OCI-LY7 (cell line): ENCODE measurements at regions not wholly inside any gene's neighbourhood (a gene's known extent, or its start where the extent isn't known, plus 50 kb on each side); places are given as distances from the start of the nearest gene placed in this dataset.

Experiments
- BruUV-seq: library from RNA; stranded (reverse); fragments of 400-500 nt; replicated peaks from 2 replicates; lab custom pipeline; 2021; lab: Mats Ljungman, UMichigan
- CTCF ChIA-PET: fragments of 300-600 bp; sonication (Branson Sonifier 250); formaldehyde crosslinking; loops from one replicate; lab custom pipeline; 2022; ENCODE audit warnings: antibody characterized with exemption; ENCODE audit not compliant: unreplicated experiment; lab: Charles Lee
- POLR2A ChIA-PET: fragments of 300-600 bp; sonication (Branson Sonifier 250); formaldehyde crosslinking; loops from one replicate; lab custom pipeline; 2022; ENCODE audit warnings: antibody characterized with exemption; lab: Charles Lee
- DNase-seq: peaks from one replicate; pipeline ENCODE4 v3.0.0-alpha.2; 2015; ENCODE audit warnings: low spot score
- H2AFZ ChIP-seq: fragments of 200-600 bp; sonication (generic), shearing (Covaris generic); 2 replicates; pipeline ENCODE4 v1.6.1; 2014; ENCODE audit warnings: mild to moderate bottlenecking, antibody characterized with exemption, low read length, moderate library complexity
- H3K27ac ChIP-seq: fragments of 200-600 bp; sonication (generic); 2 replicates; pipeline ENCODE4 v1.5.1; 2014; ENCODE audit warnings: mixed run types, low read depth, mild to moderate bottlenecking, moderate library complexity, low read length, inconsistent platforms; ENCODE audit not compliant: poor library complexity, severe bottlenecking
- H3K36me3 ChIP-seq: fragments of 200-600 bp; sonication (generic); 2 replicates; pipeline ENCODE4 v1.6.1; 2014; ENCODE audit warnings: mild to moderate bottlenecking, antibody characterized with exemption, low read length, moderate library complexity, mixed read lengths; ENCODE audit not compliant: insufficient read depth
- H3K4me1 ChIP-seq: fragments of 200-600 bp; sonication (generic); 2 replicates; pipeline ENCODE4 v1.5.1; 2014; ENCODE audit warnings: mild to moderate bottlenecking, low read length; ENCODE audit not compliant: insufficient read depth, poor library complexity, severe bottlenecking
- H3K4me2 ChIP-seq: fragments of 200-600 bp; sonication (generic); 2 replicates; pipeline ENCODE4 v1.6.1; 2014; ENCODE audit warnings: mild to moderate bottlenecking, low read length
- H3K4me3 ChIP-seq: fragments of 200-600 bp; sonication (generic); 2 replicates; pipeline ENCODE4 v1.5.1; 2014; ENCODE audit warnings: mild to moderate bottlenecking, low read depth, low read length; ENCODE audit not compliant: poor library complexity, severe bottlenecking
- H3K79me2 ChIP-seq: fragments of 200-600 bp; sonication (generic); 2 replicates; pipeline ENCODE4 v1.6.1; 2016; ENCODE audit warnings: low read depth, mild to moderate bottlenecking, low read length, moderate library complexity, mixed read lengths; ENCODE audit not compliant: insufficient read depth
- H3K9me2 ChIP-seq: fragments of 200-600 bp; sonication (generic); 2 replicates; pipeline ENCODE4 v1.6.1; 2016; ENCODE audit warnings: mild to moderate bottlenecking, low read length, mixed read lengths; ENCODE audit not compliant: insufficient read depth
- H3K9me3 ChIP-seq: fragments of 200-600 bp; sonication (generic); 2 replicates; pipeline ENCODE4 v1.6.1; 2014; ENCODE audit warnings: mild to moderate bottlenecking, mixed run types, low read length, mixed read lengths
- H4K20me1 ChIP-seq: fragments of 200-600 bp; sonication (generic); 2 replicates; pipeline ENCODE4 v1.6.1; 2014; ENCODE audit warnings: mild to moderate bottlenecking, antibody characterized with exemption, low read length, moderate library complexity, mixed read lengths; ENCODE audit not compliant: insufficient read depth
- CTCF ChIP-seq: fragments of 200-600 bp; sonication (generic); conservative IDR thresholded peaks from 2 replicates; pipeline ENCODE4 v1.5.1; 2014; ENCODE audit warnings: mild to moderate bottlenecking, antibody characterized with exemption, low read length, moderate library complexity, mixed read lengths
- EZH2phosphoT487 ChIP-seq: fragments of 200-600 bp; sonication (generic); IDR thresholded peaks from 2 replicates; pipeline ENCODE4 v1.6.1; 2018; ENCODE audit warnings: low read depth, borderline replicate concordance, mild to moderate bottlenecking, mixed run types, antibody characterized with exemption, low read length, moderate library complexity, mixed read lengths
- intact Hi-C: fragments of 100-400 bp; cut with micrococcal nuclease; formaldehyde crosslinking; loops from one replicate; pipeline ENCODE4 v1.10.0; 2022; ENCODE audit not compliant: unreplicated experiment

GRCh38 chr11:30800904-30801303, 214.8 kb upstream of the MPPED2 start:
- H4K20me1 ChIP-seq, result no peaks in the 10 kb centered on the region
- H2AFZ ChIP-seq, result no peak overlapping the region
- CTCF ChIA-PET, result no interaction called here
- no peaks in the 10 kb centered on the region for H3K4me1 ChIP-seq
- no peak overlapping the region for H3K27ac ChIP-seq
- TF ChIP-seq EZH2phosphoT487, result no peak
- no peak for TF ChIP-seq CTCF
- BruUV-seq, result no TSS peak
- no peak for DNase-seq
- H3K4me3 ChIP-seq, result no peak overlapping the region
- no peaks in the 10 kb centered on the region for H3K9me3 ChIP-seq
- intact Hi-C loops, result no loop called here
- POLR2A ChIA-PET, result interaction anchor here (0.6 kb wide), 1 partner anchor 15 kb away, joined by 4 read pairs; no protein-coding TSS in a partner anchor
- no peaks in the 10 kb centered on the region for H3K9me2 ChIP-seq
- H3K79me2 ChIP-seq, result no peaks in the 10 kb centered on the region
- no peaks in the 10 kb centered on the region for H3K36me3 ChIP-seq
- H3K4me2 ChIP-seq, result no peak overlapping the region

GRCh38 chr11:30798547-30799236, 212.5 kb upstream of the MPPED2 start:
- no peaks in the 10 kb centered on the region for H4K20me1 ChIP-seq
- intact Hi-C loops, result no loop called here
- TF ChIP-seq EZH2phosphoT487 (no peak), CTCF (no peak)
- no peak overlapping the region for H3K27ac ChIP-seq
- H2AFZ ChIP-seq, result no peak overlapping the region
- no peaks in the 10 kb centered on the region for H3K9me2 ChIP-seq
- no peaks in the 10 kb centered on the region for H3K9me3 ChIP-seq
- no TSS peak for BruUV-seq
- CTCF ChIA-PET, result no interaction called here
- H3K36me3 ChIP-seq, result no peaks in the 10 kb centered on the region
- POLR2A ChIA-PET, result no interaction called here
- H3K79me2 ChIP-seq, result no peaks in the 10 kb centered on the region
- H3K4me2 ChIP-seq, result no peak overlapping the region
- H3K4me3 ChIP-seq, result no peak overlapping the region
- H3K4me1 ChIP-seq, result no peaks in the 10 kb centered on the region
- no peak for DNase-seq

DNA sequence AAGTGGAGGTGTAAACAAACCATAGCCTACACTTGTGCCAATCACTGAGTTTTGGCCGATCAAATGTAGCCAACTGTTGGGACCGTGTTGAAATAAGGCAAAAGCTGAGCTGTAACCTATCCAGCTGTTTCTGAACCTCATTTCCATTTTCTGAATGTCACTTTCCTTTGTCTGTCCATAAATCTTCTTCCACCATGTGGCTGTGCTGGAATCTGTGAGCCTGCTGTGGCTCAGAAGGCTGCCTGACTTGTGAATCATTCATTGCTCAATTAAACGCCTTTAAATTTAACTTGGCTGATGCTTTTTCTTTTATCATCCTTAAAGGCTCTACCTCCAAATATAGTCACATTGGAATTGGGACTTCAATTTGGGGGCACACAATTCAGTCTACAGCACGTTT, 203.1 kb upstream of the MPPED2 start:
- H3K4me2 ChIP-seq, result no peak overlapping the region
- BruUV-seq, result no TSS peak
- H2AFZ ChIP-seq, result no peak overlapping the region
- no peaks in the 10 kb centered on the region for H3K79me2 ChIP-seq
- H3K4me3 ChIP-seq, result no peak overlapping the region
- no peaks in the 10 kb centered on the region for H3K36me3 ChIP-seq
- H4K20me1 ChIP-seq, result no peaks in the 10 kb centered on the region
- intact Hi-C loops, result no loop called here
- DNase-seq, result no peak
- no peaks in the 10 kb centered on the region for H3K9me2 ChIP-seq
- no peaks in the 10 kb centered on the region for H3K4me1 ChIP-seq
- CTCF ChIA-PET, result no interaction called here
- POLR2A ChIA-PET, result no interaction called here
- no peak overlapping the region for H3K27ac ChIP-seq
- H3K9me3 ChIP-seq, result 0 out of 2 replicates have a peak, but pooled peaks cover 4% of the 10 kb centered on the region
- TF ChIP-seq CTCF (no peak), EZH2phosphoT487 (no peak)
